ENCODE measurements at regions not wholly inside any gene's neighbourhood (a gene's known extent, or its start where the extent isn't known, plus 50 kb on each side); places are given as distances from the start of the nearest gene placed in this dataset.

- CTCF ChIA-PET: no interaction called here
Observed at GRCh38 chr16:62130101-62130500, 93.9 kb upstream of the CDH8 start.

GRCh38 chr16:62105244-62105643 is 69.0 kb upstream of the CDH8 start:
- DNase-seq: no peak
- peaks cover 2% of the 10 kb centered on the region for H3K9me3 Mint-ChIP-seq
- no peaks in the 10 kb centered on the region for H3K27me3 Mint-ChIP-seq (ENCODE audit: low read depth)
- no peaks in the 10 kb centered on the region for H3K36me3 Mint-ChIP-seq (ENCODE audit: low read depth)
- H3K4me3 Mint-ChIP-seq: no peak overlapping the region
- H3K27ac Mint-ChIP-seq: no peak overlapping the region
- intact Hi-C loops (cut with micrococcal nuclease): no loop called here
- CTCF ChIA-PET: interaction anchor here (0.6 kb wide), 1 partner anchor 1914 kb away, joined by 3 read pairs; no protein-coding TSS in a partner anchor
- H3K4me1 Mint-ChIP-seq (ENCODE audit: low read depth): no peaks in the 10 kb centered on the region

More at GRCh38 chr16:62130101-62130500, 93.9 kb upstream of the CDH8 start:
- no peaks in the 10 kb centered on the region for H3K4me1 Mint-ChIP-seq (ENCODE audit: low read depth)
- peaks cover 2% of the 10 kb centered on the region for H3K36me3 Mint-ChIP-seq (ENCODE audit: low read depth)
- H3K27me3 Mint-ChIP-seq (ENCODE audit: low read depth): peaks cover 3% of the 10 kb centered on the region
- no peak overlapping the region for H3K4me3 Mint-ChIP-seq
- peaks cover 13% of the 10 kb centered on the region for H3K9me3 Mint-ChIP-seq
- DNase-seq: no peak
- intact Hi-C loops (cut with micrococcal nuclease): no loop called here
- no peak overlapping the region for H3K27ac Mint-ChIP-seq

- Mint-ChIP-seq H3K4me3 (no peak overlapping the region), H3K9me3 (peaks cover 4% of the 10 kb centered on the region), H3K4me1 (ENCODE audit: low read depth) (no peaks in the 10 kb centered on the region), H3K36me3 (ENCODE audit: low read depth) (no peaks in the 10 kb centered on the region), H3K27ac (no peak overlapping the region), H3K27me3 (ENCODE audit: low read depth) (no peaks in the 10 kb centered on the region)
- CTCF ChIA-PET: interaction anchor here (0.6 kb wide), 1 partner anchor 73 kb away, joined by 5 read pairs; no protein-coding TSS in a partner anchor
- DNase-seq: no peak
- intact Hi-C loops (cut with micrococcal nuclease): no loop called here
Observed at GRCh38 chr16:62102588-62102987, 66.3 kb upstream of the CDH8 start.

- no peak overlapping the region for H3K4me3 Mint-ChIP-seq
- CTCF ChIA-PET: no interaction called here
- H3K9me3 Mint-ChIP-seq: peaks cover 4% of the 10 kb centered on the region
- H3K4me1 Mint-ChIP-seq (ENCODE audit: low read depth): no peaks in the 10 kb centered on the region
- intact Hi-C loops (cut with micrococcal nuclease): no loop called here
- H3K27me3 Mint-ChIP-seq (ENCODE audit: low read depth): no peaks in the 10 kb centered on the region
- H3K36me3 Mint-ChIP-seq (ENCODE audit: low read depth): no peaks in the 10 kb centered on the region
- no peak overlapping the region for H3K27ac Mint-ChIP-seq
- no peak for DNase-seq
Observed at GRCh38 chr16:62100651-62101050, 64.4 kb upstream of the CDH8 start.

DNA sequence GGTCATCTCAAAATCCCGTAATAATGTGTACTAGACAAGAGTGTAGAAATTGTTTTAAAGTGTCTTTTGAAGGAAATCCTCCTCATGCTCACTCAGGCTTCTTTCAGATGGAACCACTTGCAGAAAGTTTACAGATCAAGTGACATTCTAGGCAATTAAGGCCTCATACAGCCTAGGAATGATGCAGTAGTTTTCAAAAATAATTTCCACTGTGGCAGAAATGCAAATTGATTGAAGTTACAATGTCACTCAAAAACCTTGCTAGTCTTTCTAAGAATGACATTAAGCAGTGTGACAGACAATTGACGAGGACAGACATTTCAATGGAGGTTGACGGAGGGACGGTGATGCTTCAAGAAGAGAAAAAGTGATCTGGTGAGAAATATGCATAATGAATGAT is 53.5 kb upstream of the CDH8 start:
- Mint-ChIP-seq H3K36me3 (ENCODE audit: low read depth) (no peaks in the 10 kb centered on the region), H3K27me3 (ENCODE audit: low read depth) (no peaks in the 10 kb centered on the region), H3K9me3 (peaks cover 8% of the 10 kb centered on the region), H3K27ac (no peak overlapping the region), H3K4me1 (ENCODE audit: low read depth) (no peaks in the 10 kb centered on the region), H3K4me3 (no peak overlapping the region)
- intact Hi-C loops (cut with micrococcal nuclease): no loop called here
- CTCF ChIA-PET: no interaction called here
- no peak for DNase-seq

DNA sequence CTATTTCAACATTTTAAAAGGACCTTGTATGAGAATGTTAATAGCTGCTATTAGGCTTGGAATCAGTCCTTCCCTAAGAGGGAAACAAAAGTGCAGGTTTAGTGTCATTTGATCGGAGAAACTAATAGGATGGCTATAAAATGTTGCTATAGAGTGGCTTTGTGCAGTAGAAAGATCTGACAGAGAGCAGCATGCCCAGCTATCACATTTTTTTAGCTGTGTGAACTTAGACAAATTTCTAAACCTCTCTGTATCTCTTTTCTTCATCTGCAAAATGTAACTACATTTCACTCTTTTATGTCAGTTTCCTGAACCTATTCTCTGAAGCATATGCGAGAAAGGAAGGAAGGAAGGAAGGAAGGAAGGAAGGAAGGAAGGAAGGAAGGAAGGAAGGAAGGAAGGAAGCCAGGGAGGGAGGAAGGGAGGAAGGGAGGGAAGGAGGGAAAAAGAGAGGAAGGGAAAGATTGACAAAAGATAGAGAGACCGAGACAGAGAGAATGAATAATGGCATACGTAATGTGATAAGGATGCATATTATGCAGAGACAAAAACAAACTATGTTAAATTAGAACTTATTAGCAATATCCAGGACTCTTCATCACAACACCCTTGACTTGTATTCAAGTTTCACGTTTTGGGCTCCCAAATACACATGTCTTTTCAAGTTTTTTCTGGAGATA is 52.6 kb upstream of the CDH8 start:
- Mint-ChIP-seq H3K27me3 (ENCODE audit: low read depth) (no peaks in the 10 kb centered on the region), H3K9me3 (peaks cover 8% of the 10 kb centered on the region), H3K4me3 (no peak overlapping the region), H3K36me3 (ENCODE audit: low read depth) (no peaks in the 10 kb centered on the region), H3K4me1 (ENCODE audit: low read depth) (no peaks in the 10 kb centered on the region), H3K27ac (no peak overlapping the region)
- intact Hi-C loops (cut with micrococcal nuclease): no loop called here
- no peak for DNase-seq
- CTCF ChIA-PET: no interaction called here
